ENCODE measurements at regions not wholly inside any gene's neighbourhood (a gene's known extent, or its start where the extent isn't known, plus 50 kb on each side); places are given as distances from the start of the nearest gene placed in this dataset.
A peak's percentile ranks its signal among the peaks of the same experiment; 100 is the strongest.

GRCh38 chr2:8580316-8581233, 101.3 kb upstream of the ID2 start:
- WGBS = 86% methylated on average over 16 of the region's 16 CpGs
- peak; percentile 32 for DNase-seq (ENCODE audit: low spot score)
- peaks cover 1 to 35% (median 14%) of the 10 kb centered on the region in 4 donors for H3K4me1 ChIP-seq (ENCODE audit: control insufficient read depth in 4 of 4, insufficient read depth in 4 of 4, low read length in 3 of 4)

GRCh38 chr2:8581234-8581561, 100.7 kb upstream of the ID2 start:
- peaks cover 1 to 31% (median 13%) of the 10 kb centered on the region in 4 donors for H3K4me1 ChIP-seq (ENCODE audit: control insufficient read depth in 4 of 4, insufficient read depth in 4 of 4, low read length in 3 of 4)
- H3K4me3 ChIP-seq (ENCODE audit: low read depth in 1 of 3, low read length in 3 of 3) = no peak overlapping the region
- no peaks in the 10 kb centered on the region for H3K36me3 ChIP-seq (ENCODE audit: control insufficient read depth in 4 of 4, insufficient read depth in 3 of 4, low read depth in 1 of 4, low read length in 3 of 4)
- no peak overlapping the region for H3K27ac ChIP-seq (ENCODE audit: low read depth in 1 of 2, low read length in 2 of 2)
- H3K9ac ChIP-seq (ENCODE audit: low read depth in 1 of 2, low read length in 2 of 2) = no peak overlapping the region
- no peaks in the 10 kb centered on the region for H3K9me3 ChIP-seq (ENCODE audit: control insufficient read depth in 4 of 4, low read length in 3 of 4)
- H3K27me3 ChIP-seq (ENCODE audit: control insufficient read depth in 4 of 4, insufficient read depth in 4 of 4, low read length in 3 of 4) = no peaks in the 10 kb centered on the region
- no peak for DNase-seq (ENCODE audit: low spot score)
- TF ChIP-seq RXRA (IDR thresholded peaks at IDR 0.05) (no peak), FOXA1 (IDR thresholded peaks at IDR 0.05) (no peak), RAD21 (IDR thresholded peaks at IDR 0.05) (no peak), NR2F2 (IDR thresholded peaks at IDR 0.05) (no peak), ATF3 (IDR thresholded peaks at IDR 0.05) (no peak), ZBTB33 (IDR thresholded peaks at IDR 0.05) (no peak), YY1 (IDR thresholded peaks at IDR 0.05) (no peak), CTCF (IDR thresholded peaks at IDR 0.05; ENCODE audit: low read depth, low read length, missing input control) (no peak), TAF1 (conservative IDR thresholded peaks at IDR 0.05) (no peak), HNF4G (IDR thresholded peaks at IDR 0.05) (no peak), FOXA2 (IDR thresholded peaks at IDR 0.05) (no peak)
- 77% methylated on average over 6 of the region's 6 CpGs for WGBS

More at GRCh38 chr2:8580316-8581233, 101.3 kb upstream of the ID2 start:
- no peak overlapping the region for H3K9ac ChIP-seq (ENCODE audit: low read depth in 1 of 2, low read length in 2 of 2)
- H3K4me3 ChIP-seq (ENCODE audit: low read depth in 1 of 3, low read length in 3 of 3) = no peak overlapping the region
- H3K27me3 ChIP-seq (ENCODE audit: control insufficient read depth in 4 of 4, insufficient read depth in 4 of 4, low read length in 3 of 4) = no peaks in the 10 kb centered on the region
- TF ChIP-seq NR2F2 (IDR thresholded peaks at IDR 0.05) = no peak
- TF ChIP-seq FOXA1 (IDR thresholded peaks at IDR 0.05) = no peak
- TF ChIP-seq YY1 (IDR thresholded peaks at IDR 0.05) = no peak
- H3K9me3 ChIP-seq (ENCODE audit: control insufficient read depth in 4 of 4, low read length in 3 of 4) = no peaks in the 10 kb centered on the region
- no peaks in the 10 kb centered on the region for H3K36me3 ChIP-seq (ENCODE audit: control insufficient read depth in 4 of 4, insufficient read depth in 3 of 4, low read depth in 1 of 4, low read length in 3 of 4)
- H3K27ac ChIP-seq (ENCODE audit: low read depth in 1 of 2, low read length in 2 of 2) = no peak overlapping the region

- Histone ChIP-seq H3K36me3 (ENCODE audit: control insufficient read depth in 4 of 4, insufficient read depth in 3 of 4, low read depth in 1 of 4, low read length in 3 of 4) (no peaks in the 10 kb centered on the region), H3K9ac (ENCODE audit: low read depth in 1 of 2, low read length in 2 of 2) (no peak overlapping the region), H3K9me3 (ENCODE audit: control insufficient read depth in 4 of 4, low read length in 3 of 4) (no peaks in the 10 kb centered on the region), H3K4me3 (ENCODE audit: low read depth in 1 of 3, low read length in 3 of 3) (no peak overlapping the region), H3K4me1 (ENCODE audit: control insufficient read depth in 4 of 4, insufficient read depth in 4 of 4, low read length in 3 of 4) (peaks cover 1 to 31% (median 13%) of the 10 kb centered on the region in 4 donors), H3K27me3 (ENCODE audit: control insufficient read depth in 4 of 4, insufficient read depth in 4 of 4, low read length in 3 of 4) (no peaks in the 10 kb centered on the region), H3K27ac (ENCODE audit: low read depth in 1 of 2, low read length in 2 of 2) (no peak overlapping the region)
- 81% methylated on average over 6 of the region's 6 CpGs for WGBS
- TF ChIP-seq NR2F2 (IDR thresholded peaks at IDR 0.05) = peak; percentile 67
- no peak for TF ChIP-seq HNF4G (IDR thresholded peaks at IDR 0.05)
- no peak for DNase-seq (ENCODE audit: low spot score)
Measured at GRCh38 chr2:8581601-8582041, 100.2 kb upstream of the ID2 start.
